B cell (primary cell): ENCODE measurements at regions not wholly inside any gene's neighbourhood (a gene's known extent, or its start where the extent isn't known, plus 50 kb on each side); places are given as distances from the start of the nearest gene placed in this dataset.

Experiments
- CTCF ChIP-seq: fragments of 200-600 bp; IDR thresholded peaks from one replicate; pipeline ENCODE4 v1.8.0; 2022; ENCODE audit warnings: antibody characterized with exemption, mild to moderate bottlenecking
- EZH2 ChIP-seq: IDR thresholded peaks from 2 replicates; pipeline ENCODE4 v1.6.1; 2012; ENCODE audit warnings: borderline replicate concordance, low read depth, mild to moderate bottlenecking, moderate library complexity, low read length; ENCODE audit not compliant: insufficient read depth, poor library complexity, severe bottlenecking

- TF ChIP-seq CTCF, result no peak
- no peak for TF ChIP-seq EZH2
These were observed 850.3 kb downstream of the GALC start for GRCh38 chr14:87142551-87143211.
